Activated CD8-positive, alpha-beta T cell treated with anti-CD3 and anti-CD28 coated beads, Interleukin-2, amount 10 ng/mL, durations not matched to agents 7 days and 5 days (primary cell): ENCODE measurements at regions not wholly inside any gene's neighbourhood (a gene's known extent, or its start where the extent isn't known, plus 50 kb on each side); places are given as distances from the start of the nearest gene placed in this dataset.

Experiments
- ATAC-seq: fragments of 150-1000 bp; cut with Tn5 transposase; one replicate; pipeline ENCODE4 v1.10.0; 2021; ENCODE audit warnings: moderate library complexity
- CTCF ChIA-PET: fragments of 350-600 bp; sonication (Branson Sonifier 250); formaldehyde crosslinking; loops from one replicate; lab custom pipeline; 2021; ENCODE audit warnings: antibody characterized with exemption; lab: Charles Lee
- POLR2A ChIA-PET: fragments of 350-600 bp; sonication (Branson Sonifier 250); formaldehyde crosslinking; loops from one replicate; lab custom pipeline; 2021; ENCODE audit warnings: antibody characterized with exemption; lab: Charles Lee
- DNase-seq: peaks from one replicate; pipeline ENCODE4 v3.0.0-alpha.2; 2020
- H3K27ac Mint-ChIP-seq: one replicate; pipeline ENCODE4 v1.8.0; 2021; ENCODE audit warnings: mild to moderate bottlenecking, mixed read lengths
- H3K27me3 Mint-ChIP-seq: one replicate; pipeline ENCODE4 v1.8.0; 2021; ENCODE audit warnings: low read depth, mixed read lengths
- H3K36me3 Mint-ChIP-seq: one replicate; pipeline ENCODE4 v1.8.0; 2021; ENCODE audit warnings: low read depth, mixed read lengths
- H3K4me1 Mint-ChIP-seq: one replicate; pipeline ENCODE4 v1.8.0; 2021; ENCODE audit warnings: low read depth, mixed read lengths
- H3K4me3 Mint-ChIP-seq: one replicate; pipeline ENCODE4 v1.8.0; 2021; ENCODE audit warnings: mild to moderate bottlenecking, mixed read lengths
- H3K9me3 Mint-ChIP-seq: one replicate; pipeline ENCODE4 v1.8.0; 2022; ENCODE audit warnings: mixed read lengths; ENCODE audit not compliant: insufficient read depth

DNA sequence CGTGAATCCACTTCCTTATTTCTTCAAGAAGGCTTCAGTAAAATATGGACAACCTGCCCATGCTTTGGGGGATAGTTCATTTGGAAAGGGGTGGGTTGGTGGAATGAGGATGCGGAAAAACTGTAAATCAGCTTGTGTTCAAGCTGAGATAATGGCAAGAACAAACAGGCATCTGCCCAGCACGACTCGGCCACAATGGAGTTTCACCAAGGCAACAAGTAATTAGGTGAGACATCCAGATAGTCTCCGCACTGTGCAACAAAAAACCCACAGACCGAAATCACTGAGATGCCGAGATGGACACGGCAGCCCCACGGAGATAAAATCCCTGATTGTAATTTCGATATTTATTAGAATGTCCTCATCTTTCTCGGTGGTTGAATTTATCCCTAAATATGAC is 455.2 kb downstream of the AJAP1 start:
- no peak for DNase-seq
- H3K27me3 Mint-ChIP-seq, result peaks cover 13% of the 10 kb centered on the region
- H3K27ac Mint-ChIP-seq, result no peak overlapping the region
- H3K9me3 Mint-ChIP-seq, result peaks cover 3% of the 10 kb centered on the region
- no peak for ATAC-seq
- ChIA-PET POLR2A (no interaction called here), CTCF (no interaction called here)
- peaks cover 18% of the 10 kb centered on the region for H3K4me1 Mint-ChIP-seq
- no peak overlapping the region for H3K4me3 Mint-ChIP-seq
- no peaks in the 10 kb centered on the region for H3K36me3 Mint-ChIP-seq

DNA sequence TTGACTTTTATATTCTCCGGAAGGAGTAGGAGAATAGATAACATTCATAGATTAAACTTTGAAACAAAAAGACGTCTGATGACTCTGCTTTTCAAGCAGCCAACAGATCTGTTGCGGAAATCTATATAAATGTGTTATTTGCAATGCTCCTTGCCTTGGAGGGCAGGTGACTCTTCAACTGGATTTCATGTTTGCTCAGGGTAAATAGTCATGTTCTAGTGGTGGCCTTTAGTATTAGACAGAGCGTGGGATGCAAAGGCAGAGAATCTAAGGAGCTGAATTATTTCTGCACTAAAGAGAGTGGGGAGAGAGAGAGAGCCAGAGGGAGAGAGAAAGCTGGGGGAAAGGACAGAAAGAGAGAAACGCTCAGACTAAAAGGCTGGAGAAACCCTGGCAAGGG is 454.3 kb downstream of the AJAP1 start:
- no peak for ATAC-seq
- ChIA-PET POLR2A (no interaction called here), CTCF (no interaction called here)
- no peak overlapping the region for H3K27ac Mint-ChIP-seq
- H3K4me1 Mint-ChIP-seq, result peaks cover 18% of the 10 kb centered on the region
- no peak for DNase-seq
- H3K9me3 Mint-ChIP-seq, result peaks cover 3% of the 10 kb centered on the region
- H3K36me3 Mint-ChIP-seq, result no peaks in the 10 kb centered on the region
- H3K4me3 Mint-ChIP-seq, result no peak overlapping the region
- peaks cover 13% of the 10 kb centered on the region for H3K27me3 Mint-ChIP-seq

DNA sequence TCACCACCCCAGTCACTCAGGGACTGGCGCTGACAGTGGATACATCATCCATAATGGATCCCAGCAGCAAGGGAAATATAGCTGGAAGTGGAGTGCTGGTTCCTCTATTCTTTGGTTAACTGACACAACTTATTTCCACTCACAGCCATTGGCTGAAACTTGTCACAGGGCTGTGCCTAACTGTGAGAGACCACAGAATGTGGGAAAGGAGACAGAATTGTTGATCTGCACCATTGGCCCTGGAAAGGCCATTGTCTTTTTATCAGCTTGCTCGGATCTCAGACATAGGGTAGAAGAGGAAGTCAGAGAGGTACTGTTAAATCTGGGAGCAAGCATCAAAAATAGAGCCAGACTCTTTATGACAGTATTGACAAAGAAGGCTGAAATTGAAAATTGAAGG is 451.3 kb downstream of the AJAP1 start:
- POLR2A ChIA-PET, result no interaction called here
- peaks cover 8% of the 10 kb centered on the region for H3K4me1 Mint-ChIP-seq
- no peak overlapping the region for H3K4me3 Mint-ChIP-seq

DNA sequence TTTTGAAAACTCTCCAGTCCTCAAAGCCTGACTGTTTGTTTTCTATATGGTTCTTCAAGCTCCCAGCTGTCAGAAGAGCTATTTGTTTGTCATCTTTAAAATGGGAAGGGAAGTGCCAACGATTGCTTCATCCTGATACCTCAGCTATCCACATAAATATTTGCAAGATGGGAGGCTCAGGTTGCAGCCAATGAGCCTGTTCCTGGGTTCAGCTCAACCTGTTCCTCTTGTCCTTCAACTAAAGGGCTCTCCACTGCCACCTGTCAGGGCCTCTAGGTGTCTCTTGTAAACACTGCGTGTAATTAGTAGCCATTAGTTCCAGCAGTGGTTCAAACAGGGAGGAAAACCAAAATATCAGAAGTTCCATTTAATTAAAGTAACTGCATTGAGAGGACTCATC is 445.1 kb downstream of the AJAP1 start:
- ChIA-PET CTCF (no interaction called here), POLR2A (no interaction called here)
- DNase-seq, result no peak
- no peak for ATAC-seq
- Mint-ChIP-seq H3K4me1 (no peaks in the 10 kb centered on the region), H3K9me3 (peaks cover 7% of the 10 kb centered on the region), H3K27me3 (no peaks in the 10 kb centered on the region), H3K36me3 (no peaks in the 10 kb centered on the region), H3K4me3 (no peak overlapping the region), H3K27ac (no peak overlapping the region)

More for the DNA sequence above, 451.3 kb downstream of the AJAP1 start:
- no peak for DNase-seq
- no peak overlapping the region for H3K27ac Mint-ChIP-seq
- CTCF ChIA-PET, result no interaction called here
- no peaks in the 10 kb centered on the region for H3K36me3 Mint-ChIP-seq
- peaks cover 10% of the 10 kb centered on the region for H3K27me3 Mint-ChIP-seq
- peaks cover 10% of the 10 kb centered on the region for H3K9me3 Mint-ChIP-seq
- ATAC-seq, result no peak

DNA sequence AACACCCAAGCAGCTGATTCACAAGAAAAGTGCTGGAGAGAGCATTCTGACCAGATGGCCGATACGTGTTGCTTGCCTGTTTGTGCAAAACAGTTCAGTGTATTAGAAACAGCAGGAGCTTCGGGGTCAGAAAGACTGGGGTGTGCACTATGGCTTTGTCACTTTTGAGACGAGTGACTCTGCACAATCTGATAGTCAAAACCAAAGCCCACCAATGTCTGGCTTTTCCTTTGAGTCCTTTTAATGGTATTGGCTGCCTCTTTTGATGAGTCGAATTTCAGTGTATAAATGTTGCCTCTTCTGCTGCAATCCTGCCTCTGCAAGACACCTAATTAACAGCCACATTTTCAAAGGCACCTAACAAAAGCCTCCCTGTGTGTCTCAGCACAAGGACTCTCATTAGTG is 444.6 kb downstream of the AJAP1 start:
- H3K9me3 Mint-ChIP-seq, result peaks cover 9% of the 10 kb centered on the region
- no peak overlapping the region for H3K4me3 Mint-ChIP-seq
- ChIA-PET CTCF (no interaction called here), POLR2A (no interaction called here)
- H3K36me3 Mint-ChIP-seq, result no peaks in the 10 kb centered on the region
- no peak for DNase-seq
- no peak for ATAC-seq
- H3K4me1 Mint-ChIP-seq, result no peaks in the 10 kb centered on the region
- H3K27me3 Mint-ChIP-seq, result no peaks in the 10 kb centered on the region
- H3K27ac Mint-ChIP-seq, result no peak overlapping the region

DNA sequence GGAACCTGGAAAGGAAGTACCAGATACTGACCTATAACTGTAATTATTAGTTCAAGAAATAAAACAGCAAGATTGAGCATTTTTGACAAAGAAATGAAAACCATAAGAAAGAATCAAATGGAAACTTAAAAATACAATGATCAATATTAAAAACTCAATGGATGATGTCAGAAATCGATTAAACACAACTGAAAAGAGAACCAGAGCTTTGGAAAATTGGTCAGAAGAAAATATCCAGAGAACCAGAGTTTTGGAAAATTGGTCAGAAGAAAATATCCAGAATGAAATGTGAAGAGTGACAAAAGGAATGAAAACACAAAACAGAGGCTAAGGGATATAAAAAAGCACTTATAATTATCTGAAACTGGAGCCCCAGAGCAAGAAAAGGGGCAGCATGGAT is 438.6 kb downstream of the AJAP1 start:
- H3K4me1 Mint-ChIP-seq, result no peaks in the 10 kb centered on the region
- POLR2A ChIA-PET, result no interaction called here
- CTCF ChIA-PET, result no interaction called here
- no peak overlapping the region for H3K27ac Mint-ChIP-seq
- no peak for DNase-seq
- H3K36me3 Mint-ChIP-seq, result no peaks in the 10 kb centered on the region
- H3K9me3 Mint-ChIP-seq, result peaks cover 17% of the 10 kb centered on the region
- no peak overlapping the region for H3K4me3 Mint-ChIP-seq
- no peak for ATAC-seq
- no peaks in the 10 kb centered on the region for H3K27me3 Mint-ChIP-seq

DNA sequence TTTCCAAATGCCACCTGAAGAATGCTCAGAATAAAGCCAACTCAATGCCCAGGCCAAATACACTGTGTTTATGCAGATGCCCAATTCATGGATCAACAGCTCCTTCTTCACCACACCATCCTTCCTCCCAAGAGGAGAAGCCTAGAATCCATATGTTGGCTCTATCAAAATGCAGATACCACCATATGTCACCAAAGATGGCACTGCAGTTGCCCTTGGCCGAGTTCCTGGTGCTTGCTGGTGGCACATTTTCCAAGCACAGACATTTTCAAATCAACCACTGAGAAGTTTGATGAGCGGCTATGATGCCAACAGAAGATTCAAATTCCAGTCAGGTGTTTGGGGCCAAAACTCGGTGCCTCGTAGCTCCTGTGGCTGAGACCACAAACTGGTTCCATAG is 430.3 kb downstream of the AJAP1 start:
- H3K9me3 Mint-ChIP-seq, result peaks cover 2% of the 10 kb centered on the region
- POLR2A ChIA-PET, result no interaction called here
- ATAC-seq (no peak), DNase-seq (no peak)
- CTCF ChIA-PET, result no interaction called here
- H3K27me3 Mint-ChIP-seq, result no peaks in the 10 kb centered on the region
- no peaks in the 10 kb centered on the region for H3K36me3 Mint-ChIP-seq
- no peaks in the 10 kb centered on the region for H3K4me1 Mint-ChIP-seq
- H3K4me3 Mint-ChIP-seq, result no peak overlapping the region
- no peak overlapping the region for H3K27ac Mint-ChIP-seq

DNA sequence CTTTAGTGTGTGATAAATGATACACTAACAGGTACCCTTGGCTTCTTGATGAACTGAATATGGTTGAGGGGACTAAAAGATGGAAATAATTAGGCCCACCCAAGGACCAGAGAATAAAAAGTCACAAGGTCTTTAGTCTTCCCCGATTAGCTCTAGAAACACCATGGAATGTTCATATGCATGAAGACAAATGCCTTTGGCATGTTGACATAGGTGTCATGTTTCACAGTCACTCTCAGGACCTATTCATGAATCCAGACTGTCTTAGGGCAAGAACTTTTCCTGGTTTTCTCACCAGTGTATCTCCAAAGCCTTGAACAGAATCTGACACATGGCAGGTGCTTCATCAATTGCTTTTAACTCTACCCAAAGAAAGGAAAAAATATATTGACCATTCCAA is 412.8 kb downstream of the AJAP1 start:
- DNase-seq (no peak), ATAC-seq (no peak)
- Mint-ChIP-seq H3K4me3 (no peak overlapping the region), H3K36me3 (no peaks in the 10 kb centered on the region), H3K27me3 (peaks cover 2% of the 10 kb centered on the region), H3K9me3 (no peaks in the 10 kb centered on the region), H3K4me1 (no peaks in the 10 kb centered on the region), H3K27ac (no peak overlapping the region)
- ChIA-PET CTCF (no interaction called here), POLR2A (no interaction called here)

DNA sequence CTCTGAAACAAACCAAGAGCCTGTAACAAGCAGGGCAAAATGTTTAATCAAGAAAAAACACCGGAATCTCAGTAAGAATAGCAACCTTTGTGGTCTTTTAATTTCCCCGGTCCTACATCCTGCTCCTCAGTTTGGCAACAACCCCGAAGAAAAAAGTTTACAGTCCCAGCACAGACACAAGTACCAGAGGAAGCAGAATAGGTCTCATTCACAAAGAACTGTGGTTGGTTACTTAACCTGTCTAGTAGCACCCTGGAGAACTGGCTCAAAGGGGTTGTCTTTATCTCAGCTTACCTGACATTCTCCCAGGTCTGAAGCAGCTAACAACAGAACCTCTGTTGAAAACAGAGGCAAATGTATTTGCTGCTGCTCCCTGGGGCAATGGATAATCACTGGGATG is 399.3 kb downstream of the AJAP1 start:
- ATAC-seq, result no peak
- H3K36me3 Mint-ChIP-seq, result no peaks in the 10 kb centered on the region
- peaks cover 12% of the 10 kb centered on the region for H3K9me3 Mint-ChIP-seq
- DNase-seq, result no peak
- CTCF ChIA-PET, result no interaction called here
- no peak overlapping the region for H3K27ac Mint-ChIP-seq
- no peak overlapping the region for H3K4me3 Mint-ChIP-seq
- no peaks in the 10 kb centered on the region for H3K4me1 Mint-ChIP-seq
- H3K27me3 Mint-ChIP-seq, result peaks cover 4% of the 10 kb centered on the region
- POLR2A ChIA-PET, result no interaction called here

DNA sequence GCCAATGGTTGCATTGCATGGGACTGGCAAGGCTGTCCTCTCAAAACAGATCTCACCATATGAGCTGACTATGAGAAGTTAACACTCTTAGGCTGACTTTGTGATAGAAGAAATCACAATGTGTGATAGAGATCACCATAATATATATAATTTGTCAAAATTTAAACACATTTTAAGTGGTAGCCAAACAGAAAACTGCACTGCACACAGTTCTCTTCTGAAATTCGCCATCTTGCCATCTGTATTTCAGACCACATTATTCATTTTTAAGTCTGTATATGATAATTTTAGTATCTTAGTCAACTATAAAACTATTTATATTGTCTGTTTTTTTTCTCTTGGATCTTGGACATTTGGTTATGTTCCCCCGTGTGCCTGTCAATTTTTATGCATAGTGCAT is 374.7 kb downstream of the AJAP1 start:
- POLR2A ChIA-PET, result no interaction called here
- H3K4me3 Mint-ChIP-seq, result no peak overlapping the region
- H3K27ac Mint-ChIP-seq, result no peak overlapping the region

DNA sequence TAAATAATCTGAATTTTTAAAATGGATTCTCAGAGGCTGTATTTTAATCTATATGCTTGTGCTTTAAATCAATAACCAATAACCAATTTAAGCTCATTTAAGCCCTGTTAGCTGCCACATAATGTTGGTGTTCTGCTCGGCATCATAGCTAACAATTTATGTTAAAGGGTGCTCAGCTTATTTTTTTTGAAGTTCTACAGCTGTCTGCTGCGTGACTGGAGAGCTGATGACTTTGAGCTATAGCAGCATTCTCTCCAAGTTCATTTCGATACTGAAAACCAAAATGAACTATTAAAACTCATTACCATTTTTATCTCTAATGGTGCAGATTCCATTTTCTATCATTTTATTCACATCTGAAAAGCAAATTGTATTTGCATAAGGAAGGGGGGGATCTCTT is 357.8 kb downstream of the AJAP1 start:
- Mint-ChIP-seq H3K4me1 (no peaks in the 10 kb centered on the region), H3K36me3 (no peaks in the 10 kb centered on the region), H3K4me3 (no peak overlapping the region), H3K9me3 (no peaks in the 10 kb centered on the region), H3K27ac (no peak overlapping the region), H3K27me3 (no peaks in the 10 kb centered on the region)
- DNase-seq, result no peak
- ChIA-PET POLR2A (no interaction called here), CTCF (no interaction called here)
- no peak for ATAC-seq

More for the DNA sequence above, 374.7 kb downstream of the AJAP1 start:
- no peaks in the 10 kb centered on the region for H3K4me1 Mint-ChIP-seq
- no peak for DNase-seq
- peaks cover 5% of the 10 kb centered on the region for H3K27me3 Mint-ChIP-seq
- no peaks in the 10 kb centered on the region for H3K36me3 Mint-ChIP-seq
- CTCF ChIA-PET, result no interaction called here
- H3K9me3 Mint-ChIP-seq, result no peaks in the 10 kb centered on the region
- no peak for ATAC-seq

DNA sequence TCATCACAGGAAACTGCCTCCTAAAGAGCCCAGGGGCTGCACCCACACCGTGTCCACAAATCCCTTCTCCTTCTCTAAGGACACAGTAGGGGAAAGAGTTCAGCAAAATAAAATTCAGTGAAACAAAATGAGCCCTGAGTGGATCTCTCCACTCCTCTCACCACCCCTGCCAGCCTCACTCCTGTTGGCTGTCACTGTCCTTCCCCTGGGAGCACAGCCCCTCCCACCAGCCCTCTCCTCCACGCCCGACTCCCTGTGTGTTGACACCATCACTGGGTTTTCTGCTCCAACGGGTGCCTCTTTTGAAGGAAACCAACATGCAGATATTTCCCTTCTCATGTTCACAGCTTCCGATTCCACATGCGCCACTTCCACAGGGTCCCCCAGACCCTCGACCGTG is 356.2 kb downstream of the AJAP1 start:
- H3K9me3 Mint-ChIP-seq, result no peaks in the 10 kb centered on the region
- ChIA-PET CTCF (no interaction called here), POLR2A (no interaction called here)
- H3K27me3 Mint-ChIP-seq, result no peaks in the 10 kb centered on the region
- DNase-seq, result no peak
- H3K27ac Mint-ChIP-seq, result no peak overlapping the region
- no peak overlapping the region for H3K4me3 Mint-ChIP-seq
- no peaks in the 10 kb centered on the region for H3K4me1 Mint-ChIP-seq
- no peak for ATAC-seq
- no peaks in the 10 kb centered on the region for H3K36me3 Mint-ChIP-seq

DNA sequence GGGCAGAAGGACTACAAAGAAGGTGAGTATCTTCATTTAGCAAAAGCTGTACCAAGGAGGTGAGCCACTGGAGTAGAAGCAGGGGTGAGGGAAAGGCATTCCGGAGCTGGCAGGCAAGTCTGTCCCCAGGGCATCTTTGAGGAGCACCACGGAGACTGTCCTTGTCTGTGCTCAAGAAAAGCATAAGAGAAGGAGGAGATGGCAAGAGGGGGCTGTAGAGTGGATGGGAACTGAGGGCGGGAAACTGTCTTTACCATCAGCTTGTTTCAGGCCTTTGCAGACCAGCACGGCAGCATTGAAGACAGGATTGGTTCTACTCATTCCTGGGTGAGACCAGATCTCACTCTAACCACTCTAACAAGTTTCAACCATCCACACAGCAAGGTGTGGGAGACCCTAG is 355.8 kb downstream of the AJAP1 start:
- ATAC-seq (no peak), DNase-seq (no peak)
- Mint-ChIP-seq H3K4me1 (no peaks in the 10 kb centered on the region), H3K4me3 (no peak overlapping the region), H3K27me3 (no peaks in the 10 kb centered on the region), H3K9me3 (no peaks in the 10 kb centered on the region), H3K36me3 (no peaks in the 10 kb centered on the region), H3K27ac (no peak overlapping the region)
- POLR2A ChIA-PET, result no interaction called here
- CTCF ChIA-PET, result no interaction called here
